ENCODE measurements at regions not wholly inside any gene's neighbourhood (a gene's known extent, or its start where the extent isn't known, plus 50 kb on each side); places are given as distances from the start of the nearest gene placed in this dataset.
A peak's percentile ranks its signal among the peaks of the same experiment; 100 is the strongest.

DNA sequence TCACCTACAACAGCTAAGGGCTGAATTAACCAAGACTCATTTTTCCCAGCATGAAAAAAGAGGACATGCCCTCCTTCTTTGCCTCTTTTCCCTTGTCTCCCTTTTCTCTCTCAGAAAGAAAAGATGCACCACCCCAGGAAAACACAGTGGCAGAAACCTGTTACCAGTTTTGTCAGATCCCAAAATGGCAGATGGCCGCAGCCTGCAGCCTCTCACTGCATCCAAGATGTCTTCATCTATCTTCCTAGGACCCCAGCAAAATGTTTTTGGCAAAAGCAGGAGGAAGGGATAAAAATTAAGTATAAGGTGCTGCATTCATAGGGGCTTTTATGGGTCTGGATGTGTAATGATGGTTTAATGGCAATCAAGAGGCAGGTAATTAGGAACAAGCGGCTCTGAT lies 266.6 kb upstream of the NPVF start:
- intact Hi-C loops (cut with micrococcal nuclease) = no loop called here
- TF ChIP-seq EZH2 (IDR thresholded peaks at IDR 0.05; ENCODE audit: borderline replicate concordance, insufficient read depth, low read depth, low read length, poor library complexity, severe bottlenecking) = no peak
- no peak for TF ChIP-seq CTCF (IDR thresholded peaks at IDR 0.05)
- Histone ChIP-seq H2AFZ (ENCODE audit: insufficient read depth, low read depth, low read length, poor library complexity, severe bottlenecking) (no peak overlapping the region), H3K27ac (ENCODE audit: low read length in 2 of 2) (no peak overlapping the region), H3K79me2 (ENCODE audit: control insufficient read depth, insufficient read depth, low read length) (no peaks in the 10 kb centered on the region), H3K4me2 (replicated peaks; ENCODE audit: low read depth, low read length, poor library complexity, severe bottlenecking) (no peak overlapping the region), H3K4me3 (ENCODE audit: control extremely low read depth in 1 of 5, extremely low read depth in 1 of 5, insufficient read depth in 1 of 5, low read depth in 2 of 5, low read length in 4 of 5) (no peak overlapping the region), H3K4me1 (ENCODE audit: control insufficient read depth in 2 of 2, insufficient read depth in 2 of 2, low read length in 2 of 2) (peaks cover 17 to 19% of the 10 kb centered on the region in 2 donors), H3K9ac (ENCODE audit: low read length) (no peak overlapping the region), H3K27me3 (replicated peaks in 1 of 4; ENCODE audit: control extremely low read depth in 1 of 4, control insufficient read depth in 3 of 4, insufficient read depth in 4 of 4, low read length in 3 of 4) (peaks cover 0 to 4% (median 0%) of the 10 kb centered on the region in 4 experiments), H4K20me1 (ENCODE audit: control insufficient read depth, insufficient read depth, low read length, poor library complexity, severe bottlenecking) (no peaks in the 10 kb centered on the region), H3K9me3 (ENCODE audit: control extremely low read depth in 1 of 3, control insufficient read depth in 2 of 3, insufficient read depth in 1 of 3, low read length in 2 of 3) (no peaks in the 10 kb centered on the region), H3K36me3 (replicated peaks in 1 of 2; ENCODE audit: control extremely low read depth in 1 of 2, control insufficient read depth in 1 of 2, extremely low read depth in 1 of 2, insufficient read depth in 2 of 2, low read length in 1 of 2) (no peaks in the 10 kb centered on the region)
- no peak overlapping the region for H3K4me3 Mint-ChIP-seq
- no peak overlapping the region for H3K27ac Mint-ChIP-seq
- no peak for DNase-seq
- 100% methylated on average over 1 of the region's 2 CpGs for WGBS (ENCODE audit: insufficient coverage)
- no peaks in the 10 kb centered on the region for H3K9me3 Mint-ChIP-seq (ENCODE audit: insufficient read depth)
- no peaks in the 10 kb centered on the region for H3K27me3 Mint-ChIP-seq
- CTCF ChIA-PET = no interaction called here
- no peak for ATAC-seq (ENCODE audit: low read depth)
- peaks cover 18% of the 10 kb centered on the region for H3K4me1 Mint-ChIP-seq
- POLR2A ChIA-PET = no interaction called here

- peak overlapping the region; percentile 72 for H3K4me2 ChIP-seq (replicated peaks; ENCODE audit: low read depth, low read length, poor library complexity, severe bottlenecking)
- no peak overlapping the region for H2AFZ ChIP-seq (ENCODE audit: insufficient read depth, low read depth, low read length, poor library complexity, severe bottlenecking)
- no peaks in the 10 kb centered on the region for H3K9me3 ChIP-seq (ENCODE audit: control extremely low read depth in 1 of 3, control insufficient read depth in 2 of 3, insufficient read depth in 1 of 3, low read length in 2 of 3)
- no peaks in the 10 kb centered on the region for H3K36me3 ChIP-seq (replicated peaks in 1 of 2; ENCODE audit: control extremely low read depth in 1 of 2, control insufficient read depth in 1 of 2, extremely low read depth in 1 of 2, insufficient read depth in 2 of 2, low read length in 1 of 2)
- Mint-ChIP-seq H3K4me3 (no peak overlapping the region), H3K4me1 (peaks cover 18% of the 10 kb centered on the region), H3K9me3 (ENCODE audit: insufficient read depth) (no peaks in the 10 kb centered on the region), H3K27me3 (no peaks in the 10 kb centered on the region), H3K27ac (peak overlapping the region; percentile 35)
- ChIA-PET CTCF (interaction anchor here (1.1 kb wide), 1 partner anchor 1665 kb away, joined by 3 read pairs; no protein-coding TSS in a partner anchor), POLR2A (no interaction called here)
- no peaks in the 10 kb centered on the region for H3K79me2 ChIP-seq (ENCODE audit: control insufficient read depth, insufficient read depth, low read length)
- H3K27me3 ChIP-seq (replicated peaks in 1 of 4; ENCODE audit: control extremely low read depth in 1 of 4, control insufficient read depth in 3 of 4, insufficient read depth in 4 of 4, low read length in 3 of 4) = peaks cover 0 to 4% (median 0%) of the 10 kb centered on the region in 4 experiments
- intact Hi-C loops (cut with micrococcal nuclease) = no loop called here
- H3K9ac ChIP-seq (ENCODE audit: low read length) = no peak overlapping the region
- peak overlapping the region in 1 of 5 experiments; percentile 67 for H3K4me3 ChIP-seq (ENCODE audit: control extremely low read depth in 1 of 5, extremely low read depth in 1 of 5, insufficient read depth in 1 of 5, low read depth in 2 of 5, low read length in 4 of 5)
- ATAC-seq (ENCODE audit: low read depth) = no peak
- peak overlapping the region in 1 of 2 donors; percentile 78 for H3K27ac ChIP-seq (ENCODE audit: low read length in 2 of 2)
- DNase-seq = no peak
- no peaks in the 10 kb centered on the region for H4K20me1 ChIP-seq (ENCODE audit: control insufficient read depth, insufficient read depth, low read length, poor library complexity, severe bottlenecking)
- peaks cover 17 to 19% of the 10 kb centered on the region in 2 donors for H3K4me1 ChIP-seq (ENCODE audit: control insufficient read depth in 2 of 2, insufficient read depth in 2 of 2, low read length in 2 of 2)
- 91% methylated on average over 10 of the region's 11 CpGs for WGBS (ENCODE audit: insufficient coverage)
- TF ChIP-seq CTCF (IDR thresholded peaks at IDR 0.05) = no peak
- TF ChIP-seq EZH2 (IDR thresholded peaks at IDR 0.05; ENCODE audit: borderline replicate concordance, insufficient read depth, low read depth, low read length, poor library complexity, severe bottlenecking) = no peak
Measured at GRCh38 chr7:25495342-25496250, 267.3 kb upstream of the NPVF start.
